Endodermal cell (in vitro differentiated cells): ENCODE measurements at regions not wholly inside any gene's neighbourhood (a gene's known extent, or its start where the extent isn't known, plus 50 kb on each side); places are given as distances from the start of the nearest gene placed in this dataset.

Experiments
- DNase-seq: peaks from one replicate; pipeline ENCODE4 v3.0.0-alpha.2; 2017
- H3K27ac ChIP-seq: 2 replicates; pipeline ENCODE4 v1.5.1; 2013; ENCODE audit warnings: mild to moderate bottlenecking, low read depth, low read length, moderate library complexity
- H3K27me3 ChIP-seq: 2 replicates; pipeline ENCODE4 v1.6.1; 2013; ENCODE audit warnings: mild to moderate bottlenecking, low read length, moderate library complexity; ENCODE audit not compliant: insufficient read depth, control insufficient read depth, poor library complexity, severe bottlenecking
- H3K36me3 ChIP-seq: 2 replicates; pipeline ENCODE4 v1.7.0; 2013; ENCODE audit warnings: mild to moderate bottlenecking, low read length, moderate library complexity; ENCODE audit not compliant: control insufficient read depth, insufficient read depth
- H3K4me1 ChIP-seq: one replicate; pipeline ENCODE4 v1.7.0; 2013; ENCODE audit warnings: low read length; ENCODE audit not compliant: control insufficient read depth, insufficient read depth
- H3K4me3 ChIP-seq: 2 replicates; pipeline ENCODE4 v1.5.1; 2013; ENCODE audit warnings: mild to moderate bottlenecking, low read length, moderate library complexity
- H3K9ac ChIP-seq: 2 replicates; pipeline ENCODE4 v1.6.1; 2013; ENCODE audit warnings: mild to moderate bottlenecking, low read length, moderate library complexity; ENCODE audit not compliant: poor library complexity, severe bottlenecking; ENCODE audit errors: extremely low read depth
- H3K9me3 ChIP-seq: 2 replicates; pipeline ENCODE4 v1.6.1; 2013; ENCODE audit warnings: mild to moderate bottlenecking, low read length, moderate library complexity; ENCODE audit not compliant: control insufficient read depth
- H3K27ac Mint-ChIP-seq: 2 replicates; pipeline ENCODE4 v1.8.0; 2020; ENCODE audit warnings: mixed read lengths
- H3K27me3 Mint-ChIP-seq: 2 replicates; pipeline ENCODE4 v1.8.0; 2021; ENCODE audit warnings: mild to moderate bottlenecking, mixed read lengths; ENCODE audit not compliant: insufficient read depth
- H3K36me3 Mint-ChIP-seq: 2 replicates; pipeline ENCODE4 v1.8.0; 2020; ENCODE audit warnings: low read depth, mixed read lengths
- H3K4me1 Mint-ChIP-seq: 2 replicates; pipeline ENCODE4 v1.8.0; 2020; ENCODE audit warnings: mixed read lengths
- H3K4me3 Mint-ChIP-seq: 2 replicates; pipeline ENCODE4 v1.8.0; 2020; ENCODE audit warnings: mild to moderate bottlenecking, moderate library complexity, mixed read lengths
- H3K9me3 Mint-ChIP-seq: 2 replicates; pipeline ENCODE4 v1.8.0; 2020; ENCODE audit warnings: mild to moderate bottlenecking, mixed read lengths
- CTCF ChIP-seq: fragments of 200-600 bp; sonication (generic); conservative IDR thresholded peaks from 2 replicates; pipeline ENCODE4 v1.5.0; 2021; ENCODE audit warnings: antibody characterized with exemption, mild to moderate bottlenecking
- WGBS, 2 experiments: methylation state at CpG; one replicate each; pipeline versions ENCODE4 v1.1.5 to v1.1.7; 2013; ENCODE audit warnings: missing lambda C conversion rate in 2 of 2, mixed read lengths in 1 of 2; ENCODE audit not compliant: insufficient coverage in 1 of 2, insufficient read length in 1 of 2; 5-methylcytosine and 5-hydroxymethylcytosine counted together

GRCh38 chr2:57990118-57990725 lies 56.4 kb upstream of the VRK2 start:
- H3K4me1 Mint-ChIP-seq: no peaks in the 10 kb centered on the region
- H3K36me3 Mint-ChIP-seq: no peaks in the 10 kb centered on the region
- Histone ChIP-seq H3K4me1 (no peaks in the 10 kb centered on the region), H3K27ac (no peak overlapping the region), H3K36me3 (no peaks in the 10 kb centered on the region), H3K9ac (no peak overlapping the region), H3K27me3 (no peaks in the 10 kb centered on the region), H3K9me3 (no peaks in the 10 kb centered on the region), H3K4me3 (no peak overlapping the region)
- WGBS, 2 experiments: 80 to 86% methylated on average over 2 of the region's 2 CpGs
- no peak overlapping the region for H3K4me3 Mint-ChIP-seq
- no peak overlapping the region for H3K27ac Mint-ChIP-seq
- DNase-seq: no peak
- no peaks in the 10 kb centered on the region for H3K9me3 Mint-ChIP-seq
- H3K27me3 Mint-ChIP-seq: no peaks in the 10 kb centered on the region
- no peak for TF ChIP-seq CTCF
